HUES64 (cell line): ENCODE measurements at regions not wholly inside any gene's neighbourhood (a gene's known extent, or its start where the extent isn't known, plus 50 kb on each side); places are given as distances from the start of the nearest gene placed in this dataset.

Experiments used
- H3K27ac ChIP-seq: 2 replicates; pipeline ENCODE4 v1.7.0; 2013; ENCODE audit warnings: low read depth, low read length, inconsistent platforms
- H3K27me3 ChIP-seq: 2 replicates; pipeline ENCODE4 v1.6.1; 2013; ENCODE audit warnings: mild to moderate bottlenecking, low read length; ENCODE audit not compliant: insufficient read depth
- H3K36me3 ChIP-seq: 2 replicates; pipeline ENCODE4 v1.6.1; 2013; ENCODE audit warnings: mild to moderate bottlenecking, low read length; ENCODE audit not compliant: insufficient read depth
- H3K4me1 ChIP-seq: 2 replicates; pipeline ENCODE4 v1.6.1; 2013; ENCODE audit warnings: mild to moderate bottlenecking, low read length, moderate library complexity; ENCODE audit not compliant: insufficient read depth
- H3K4me3 ChIP-seq: 2 replicates; pipeline ENCODE4 v1.5.1; 2013; ENCODE audit warnings: mild to moderate bottlenecking, low read length, moderate library complexity
- H3K9ac ChIP-seq: 2 replicates; pipeline ENCODE4 v1.6.1; 2013; ENCODE audit warnings: mild to moderate bottlenecking, low read depth, low read length
- H3K9me3 ChIP-seq: 2 replicates; pipeline ENCODE4 v1.6.1; 2013; ENCODE audit warnings: low read depth, low read length; ENCODE audit not compliant: insufficient read depth
- WGBS: fragments of 150-250, 120-280 bp; methylation state at CpG from one replicate; pipeline ENCODE4 v1.1.7; 2013; ENCODE audit warnings: missing lambda C conversion rate; 5-methylcytosine and 5-hydroxymethylcytosine counted together

GRCh38 chr2:35347561-35347960 lies 1008.0 kb upstream of the CRIM1 start:
- Histone ChIP-seq H3K27ac (no peak overlapping the region), H3K9me3 (0 out of 2 replicates have a peak, but pooled peaks cover 5% of the 10 kb centered on the region), H3K4me3 (no peak overlapping the region), H3K36me3 (no peaks in the 10 kb centered on the region), H3K9ac (no peak overlapping the region), H3K27me3 (no peaks in the 10 kb centered on the region), H3K4me1 (no peaks in the 10 kb centered on the region)
- 91% methylated on average over 7 of the region's 7 CpGs for WGBS

- H3K36me3 ChIP-seq = no peaks in the 10 kb centered on the region
- peaks cover 6% of the 10 kb centered on the region; the same call in 1 of the 2 replicates for H3K4me1 ChIP-seq
- H3K9me3 ChIP-seq = peaks cover 9% of the 10 kb centered on the region; the same call in 1 of the 2 replicates
- H3K27me3 ChIP-seq = no peaks in the 10 kb centered on the region
- 66% methylated on average over 4 of the region's 4 CpGs for WGBS
- no peak overlapping the region for H3K27ac ChIP-seq
- H3K9ac ChIP-seq = no peak overlapping the region
- H3K4me3 ChIP-seq = no peak overlapping the region
These were observed 1012.4 kb upstream of the CRIM1 start for GRCh38 chr2:35343135-35343534.

DNA sequence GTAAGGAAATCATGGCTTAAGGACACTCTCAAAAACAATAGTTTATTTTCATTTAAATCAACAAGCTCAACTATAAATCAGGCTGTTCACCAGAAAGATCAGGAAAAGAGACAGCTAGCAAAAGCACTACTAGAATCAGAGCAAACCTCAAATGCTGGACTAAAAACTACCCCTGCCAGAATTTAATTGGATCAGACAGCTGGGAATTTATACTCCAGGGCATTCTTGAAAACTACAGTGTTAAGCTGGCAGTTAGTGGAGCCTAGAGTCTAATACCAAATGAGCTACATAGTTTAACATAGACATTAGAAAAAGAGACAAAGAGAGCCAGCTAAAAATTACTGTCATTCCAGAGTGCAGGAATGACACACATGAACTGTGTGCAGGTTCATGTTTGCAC lies 1016.4 kb upstream of the CRIM1 start:
- no peak overlapping the region for H3K27ac ChIP-seq
- H3K27me3 ChIP-seq = no peaks in the 10 kb centered on the region
- H3K36me3 ChIP-seq = no peaks in the 10 kb centered on the region
- H3K4me3 ChIP-seq = no peak overlapping the region
- no peak overlapping the region for H3K9ac ChIP-seq
- peaks cover 6% of the 10 kb centered on the region; the same call in 1 of the 2 replicates for H3K4me1 ChIP-seq
- peaks cover 9% of the 10 kb centered on the region; the same call in 1 of the 2 replicates for H3K9me3 ChIP-seq

GRCh38 chr2:35337922-35338321 lies 1017.7 kb upstream of the CRIM1 start:
- Histone ChIP-seq H3K4me3 (no peak overlapping the region), H3K27ac (no peak overlapping the region), H3K9me3 (peaks cover 8% of the 10 kb centered on the region; the same call in 1 of the 2 replicates), H3K36me3 (no peaks in the 10 kb centered on the region), H3K9ac (no peak overlapping the region), H3K4me1 (peaks cover 6% of the 10 kb centered on the region; the same call in 1 of the 2 replicates), H3K27me3 (no peaks in the 10 kb centered on the region)
- WGBS = 100% methylated on average over 2 of the region's 2 CpGs

DNA sequence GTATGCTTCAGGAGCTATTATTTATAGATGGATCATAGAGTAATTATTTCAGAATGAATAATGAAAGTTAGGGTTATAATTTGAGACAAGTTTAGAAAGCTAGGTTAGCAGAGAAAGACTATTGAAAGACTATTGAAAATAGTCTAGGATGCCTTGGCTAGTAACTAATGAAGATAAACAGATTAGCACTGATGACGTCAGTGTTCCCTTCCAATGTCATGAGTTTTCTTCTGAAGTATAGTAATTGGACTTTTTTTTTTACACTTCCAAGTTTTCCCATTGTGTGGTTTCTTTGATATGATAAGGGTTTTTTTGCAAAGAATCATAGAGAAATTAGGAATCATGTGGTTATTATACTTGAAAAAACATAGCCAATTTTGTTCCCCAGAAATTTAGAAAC lies 1041.5 kb upstream of the CRIM1 start:
- H3K4me3 ChIP-seq = no peak overlapping the region
- no peaks in the 10 kb centered on the region for H3K4me1 ChIP-seq
- H3K27me3 ChIP-seq = no peaks in the 10 kb centered on the region; the same call in 1 of the 2 replicates
- 96% methylated on average over 1 of the region's 1 CpG for WGBS
- no peaks in the 10 kb centered on the region for H3K36me3 ChIP-seq
- no peak overlapping the region for H3K9ac ChIP-seq
- no peak overlapping the region for H3K27ac ChIP-seq
- no peaks in the 10 kb centered on the region for H3K9me3 ChIP-seq

GRCh38 chr2:35301369-35301768 lies 1054.2 kb upstream of the CRIM1 start:
- no peak overlapping the region for H3K27ac ChIP-seq
- H3K36me3 ChIP-seq = no peaks in the 10 kb centered on the region
- H3K4me3 ChIP-seq = no peak overlapping the region
- 100% methylated on average over 1 of the region's 1 CpG for WGBS
- no peaks in the 10 kb centered on the region for H3K27me3 ChIP-seq
- H3K9me3 ChIP-seq = no peaks in the 10 kb centered on the region
- no peaks in the 10 kb centered on the region for H3K4me1 ChIP-seq
- no peak overlapping the region for H3K9ac ChIP-seq

GRCh38 chr2:35298493-35298892 lies 1057.1 kb upstream of the CRIM1 start:
- Histone ChIP-seq H3K9ac (no peak overlapping the region), H3K4me1 (peaks cover 9% of the 10 kb centered on the region; the same call in 1 of the 2 replicates), H3K27ac (no peak overlapping the region), H3K36me3 (no peaks in the 10 kb centered on the region), H3K9me3 (no peaks in the 10 kb centered on the region), H3K4me3 (no peak overlapping the region), H3K27me3 (no peaks in the 10 kb centered on the region)
- 95% methylated on average over 4 of the region's 4 CpGs for WGBS

DNA sequence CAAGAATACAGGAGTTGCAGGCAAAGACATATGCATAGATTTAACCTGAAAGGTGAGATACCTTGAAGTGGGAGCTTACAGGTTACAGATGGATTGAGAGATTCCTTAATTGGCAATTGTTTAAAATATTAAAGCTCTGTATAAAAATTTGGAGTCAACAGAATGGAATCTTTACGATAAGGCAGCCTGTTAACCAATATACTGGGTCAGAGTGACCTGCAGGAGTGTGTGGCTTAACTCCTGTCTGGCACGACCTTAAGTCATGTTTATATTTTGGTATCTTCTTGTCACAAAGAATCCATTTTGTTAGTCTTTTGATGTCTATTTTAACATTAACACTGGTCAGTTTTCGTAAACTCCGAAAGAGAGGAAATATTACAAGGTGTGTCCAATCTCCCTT lies 1058.2 kb upstream of the CRIM1 start:
- Histone ChIP-seq H3K9ac (no peak overlapping the region), H3K27me3 (no peaks in the 10 kb centered on the region), H3K4me3 (no peak overlapping the region), H3K4me1 (peaks cover 16% of the 10 kb centered on the region; the same call in 1 of the 2 replicates), H3K36me3 (no peaks in the 10 kb centered on the region), H3K9me3 (no peaks in the 10 kb centered on the region), H3K27ac (no peak overlapping the region)
- WGBS = 95% methylated on average over 4 of the region's 4 CpGs

GRCh38 chr2:35294636-35295263 lies 1060.8 kb upstream of the CRIM1 start:
- Histone ChIP-seq H3K9ac (no peak overlapping the region), H3K4me3 (no peak overlapping the region), H3K36me3 (no peaks in the 10 kb centered on the region), H3K4me1 (peaks cover 16% of the 10 kb centered on the region; the same call in 1 of the 2 replicates), H3K27ac (no peak overlapping the region), H3K9me3 (no peaks in the 10 kb centered on the region), H3K27me3 (no peaks in the 10 kb centered on the region)
- 97% methylated on average over 4 of the region's 7 CpGs for WGBS

- no peaks in the 10 kb centered on the region for H3K36me3 ChIP-seq
- no peaks in the 10 kb centered on the region for H3K9me3 ChIP-seq
- peak overlapping the region; percentile 22; the same call in 1 of the 2 replicates for H3K27ac ChIP-seq
- H3K9ac ChIP-seq = no peak overlapping the region
- WGBS = 29% methylated on average over 2 of the region's 2 CpGs
- no peaks in the 10 kb centered on the region for H3K27me3 ChIP-seq
- peaks cover 16% of the 10 kb centered on the region; the same call in 1 of the 2 replicates for H3K4me1 ChIP-seq
- H3K4me3 ChIP-seq = no peak overlapping the region
These were observed 1062.3 kb upstream of the CRIM1 start for GRCh38 chr2:35293261-35293660.

GRCh38 chr2:35292199-35292598 lies 1063.4 kb upstream of the CRIM1 start:
- Histone ChIP-seq H3K4me1 (peaks cover 16% of the 10 kb centered on the region; the same call in 1 of the 2 replicates), H3K27ac (no peak overlapping the region), H3K9me3 (no peaks in the 10 kb centered on the region), H3K9ac (no peak overlapping the region), H3K27me3 (no peaks in the 10 kb centered on the region), H3K4me3 (no peak overlapping the region), H3K36me3 (no peaks in the 10 kb centered on the region)
- 94% methylated on average over 2 of the region's 2 CpGs for WGBS

- Histone ChIP-seq H3K9ac (no peak overlapping the region), H3K27ac (no peak overlapping the region), H3K36me3 (no peaks in the 10 kb centered on the region), H3K4me1 (no peaks in the 10 kb centered on the region), H3K27me3 (no peaks in the 10 kb centered on the region), H3K4me3 (no peak overlapping the region), H3K9me3 (no peaks in the 10 kb centered on the region)
- 95% methylated on average over 3 of the region's 3 CpGs for WGBS
These were observed 1073.9 kb upstream of the CRIM1 start for GRCh38 chr2:35281702-35282101.
